Mammary epithelial cell (primary cell): ENCODE measurements at regions not wholly inside any gene's neighbourhood (a gene's known extent, or its start where the extent isn't known, plus 50 kb on each side); places are given as distances from the start of the nearest gene placed in this dataset.

Experiments used
- EZH2 ChIP-seq: IDR thresholded peaks from 2 replicates; pipeline ENCODE4 v1.6.1; 2012; ENCODE audit warnings: low read length, inconsistent platforms, borderline replicate concordance
- TF ChIP-seq, protein P1 (sequence below), 2 donors: IDR thresholded peaks in 1 of 2; conservative IDR thresholded peaks in 1 of 2; 2 replicates each; pipeline ENCODE4 v1.5.1; 2011 to 2012; ENCODE audit warnings: inconsistent platforms in 2 of 2, low read length in 2 of 2, mild to moderate bottlenecking in 2 of 2, control low read depth in 1 of 2, low read depth in 1 of 2; ENCODE audit not compliant: insufficient read depth in 1 of 2; ENCODE audit errors: extremely low read depth in 1 of 2

DNA sequence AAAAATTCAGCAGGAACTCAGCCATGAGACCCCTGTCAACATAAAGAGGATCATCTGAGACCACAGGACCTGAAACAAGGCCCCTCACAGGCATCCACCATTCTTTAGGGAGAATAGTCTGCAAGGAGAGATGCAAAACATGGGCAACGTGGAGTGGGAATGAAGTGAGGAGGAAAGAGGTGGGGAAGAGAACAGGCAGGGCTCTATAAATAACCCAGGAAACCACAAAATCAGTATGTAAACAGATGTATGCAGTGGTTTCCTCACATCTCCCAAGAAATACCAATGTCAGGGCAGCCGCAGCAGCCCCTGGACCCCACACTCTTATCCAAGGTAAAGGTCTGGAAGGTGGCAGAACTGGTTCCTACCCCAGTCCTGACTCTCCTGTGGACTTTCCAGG is 168.5 kb downstream of the EN1 start:
- TF ChIP-seq, protein P1, sequence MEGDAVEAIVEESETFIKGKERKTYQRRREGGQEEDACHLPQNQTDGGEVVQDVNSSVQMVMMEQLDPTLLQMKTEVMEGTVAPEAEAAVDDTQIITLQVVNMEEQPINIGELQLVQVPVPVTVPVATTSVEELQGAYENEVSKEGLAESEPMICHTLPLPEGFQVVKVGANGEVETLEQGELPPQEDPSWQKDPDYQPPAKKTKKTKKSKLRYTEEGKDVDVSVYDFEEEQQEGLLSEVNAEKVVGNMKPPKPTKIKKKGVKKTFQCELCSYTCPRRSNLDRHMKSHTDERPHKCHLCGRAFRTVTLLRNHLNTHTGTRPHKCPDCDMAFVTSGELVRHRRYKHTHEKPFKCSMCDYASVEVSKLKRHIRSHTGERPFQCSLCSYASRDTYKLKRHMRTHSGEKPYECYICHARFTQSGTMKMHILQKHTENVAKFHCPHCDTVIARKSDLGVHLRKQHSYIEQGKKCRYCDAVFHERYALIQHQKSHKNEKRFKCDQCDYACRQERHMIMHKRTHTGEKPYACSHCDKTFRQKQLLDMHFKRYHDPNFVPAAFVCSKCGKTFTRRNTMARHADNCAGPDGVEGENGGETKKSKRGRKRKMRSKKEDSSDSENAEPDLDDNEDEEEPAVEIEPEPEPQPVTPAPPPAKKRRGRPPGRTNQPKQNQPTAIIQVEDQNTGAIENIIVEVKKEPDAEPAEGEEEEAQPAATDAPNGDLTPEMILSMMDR (conservative IDR thresholded peaks at IDR 0.05 in 1 of 2, IDR thresholded peaks at IDR 0.05 in 1 of 2; ENCODE audit: extremely low read depth in 1 of 2, insufficient read depth in 1 of 2, low read depth in 1 of 2, low read length in 2 of 2) = no peak
- TF ChIP-seq EZH2 = no peak
